OCI-LY7 (cell line): ENCODE measurements at regions not wholly inside any gene's neighbourhood (a gene's known extent, or its start where the extent isn't known, plus 50 kb on each side); places are given as distances from the start of the nearest gene placed in this dataset.

Experiments
- CTCF ChIP-seq: fragments of 200-600 bp; sonication (generic); conservative IDR thresholded peaks from 2 replicates; pipeline ENCODE4 v1.5.1; 2014; ENCODE audit warnings: mild to moderate bottlenecking, antibody characterized with exemption, low read length, moderate library complexity, mixed read lengths
- EZH2phosphoT487 ChIP-seq: fragments of 200-600 bp; sonication (generic); IDR thresholded peaks from 2 replicates; pipeline ENCODE4 v1.6.1; 2018; ENCODE audit warnings: low read depth, borderline replicate concordance, mild to moderate bottlenecking, mixed run types, antibody characterized with exemption, low read length, moderate library complexity, mixed read lengths

GRCh38 chr6:1130709-1131108, 181.2 kb upstream of the FOXQ1 start:
- no peak for TF ChIP-seq CTCF
- TF ChIP-seq EZH2phosphoT487 = no peak
